ENCODE measurements at regions not wholly inside any gene's neighbourhood (a gene's known extent, or its start where the extent isn't known, plus 50 kb on each side); places are given as distances from the start of the nearest gene placed in this dataset.

GRCh38 chr17:52686140-52686539, 527.6 kb upstream of the CA10 start:
- TF ChIP-seq CTCF (conservative IDR thresholded peaks at IDR 0.05 in 1 of 2, IDR thresholded peaks at IDR 0.05 in 1 of 2; ENCODE audit: extremely low read depth in 1 of 2, insufficient read depth in 1 of 2, low read depth in 1 of 2, low read length in 2 of 2) (no peak), EZH2 (IDR thresholded peaks at IDR 0.05; ENCODE audit: borderline replicate concordance, low read length) (no peak)

Measured in mammary epithelial cell (primary cell).